ENCODE measurements at regions not wholly inside any gene's neighbourhood (a gene's known extent, or its start where the extent isn't known, plus 50 kb on each side); places are given as distances from the start of the nearest gene placed in this dataset.

DNA sequence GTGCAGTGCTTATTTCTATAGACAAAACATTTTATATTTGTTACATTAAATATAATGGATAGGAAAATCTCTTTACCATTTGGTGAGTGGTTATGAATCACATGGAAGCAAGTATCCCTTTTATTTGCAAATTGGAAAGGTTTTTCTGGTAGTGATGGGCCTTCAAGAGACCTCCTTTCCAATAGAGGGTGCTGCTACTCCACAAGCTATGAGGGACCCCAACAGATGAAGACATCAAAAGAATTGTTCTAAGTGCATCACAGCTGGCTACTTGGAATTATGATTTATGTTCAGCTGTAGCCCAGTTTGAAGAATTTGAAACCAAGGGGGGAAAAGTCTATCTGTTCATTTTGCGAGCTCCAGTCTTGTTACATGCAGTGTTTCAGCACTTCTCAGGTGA lies 493.7 kb upstream of the SGCD start:
- H3K79me2 ChIP-seq (ENCODE audit: control insufficient read depth, insufficient read depth, low read length): no peaks in the 10 kb centered on the region
- no peaks in the 10 kb centered on the region for H4K20me1 ChIP-seq (replicated peaks; ENCODE audit: control insufficient read depth, extremely low read depth, insufficient read depth, low read length)
- H3K36me3 ChIP-seq (ENCODE audit: control insufficient read depth in 2 of 2, extremely low read depth in 1 of 2, insufficient read depth in 2 of 2, low read length in 2 of 2): no peaks in the 10 kb centered on the region
- no peak overlapping the region for H3K27ac ChIP-seq (ENCODE audit: insufficient read depth, low read depth, low read length)
- H3K9me1 ChIP-seq (replicated peaks; ENCODE audit: control insufficient read depth, extremely low read depth, insufficient read depth, low read length): no peaks in the 10 kb centered on the region
- BruUV-seq (replicated peaks): no TSS peak
- no peaks in the 10 kb centered on the region for H3K27me3 ChIP-seq (ENCODE audit: control insufficient read depth in 2 of 2, insufficient read depth in 2 of 2, low read length in 2 of 2)
- POLR2A ChIA-PET: no interaction called here
- no peak overlapping the region for H3K4me2 ChIP-seq (ENCODE audit: insufficient read depth, low read length)
- intact Hi-C loops (cut with micrococcal nuclease) (no loop called here), dilution Hi-C loops (cut with MboI; ENCODE audit: extremely low pct_ligation_motif_present, low sequenced_read_pairs) (no loop called here)
- FAIRE-seq (no peak), DNase-seq (ENCODE audit: low read depth, low spot score) (no peak)
- H3K9me3 ChIP-seq (replicated peaks; ENCODE audit: control insufficient read depth, insufficient read depth, low read length): peaks cover 2% of the 10 kb centered on the region
- TF ChIP-seq JUN (IDR thresholded peaks at IDR 0.05; ENCODE audit: borderline replicate concordance, insufficient read depth, insufficient read length, low read depth) (no peak), POLR2A (IDR thresholded peaks at IDR 0.05; ENCODE audit: low read depth, low read length) (no peak), GATA2 (IDR thresholded peaks at IDR 0.05; ENCODE audit: insufficient read depth, insufficient read length, low read depth, low read length) (no peak), POLR2AphosphoS5 (IDR thresholded peaks at IDR 0.05; ENCODE audit: insufficient read depth, low read depth, low read length) (no peak), EZH2 (IDR thresholded peaks at IDR 0.05; ENCODE audit: borderline replicate concordance, low read depth, low read length, severe bottlenecking) (no peak), MYC (IDR thresholded peaks at IDR 0.05; ENCODE audit: low read depth, low read length) (no peak), FOS (IDR thresholded peaks at IDR 0.05; ENCODE audit: borderline replicate concordance, insufficient read depth, low read length) (no peak)
- TF ChIP-seq, protein P1, sequence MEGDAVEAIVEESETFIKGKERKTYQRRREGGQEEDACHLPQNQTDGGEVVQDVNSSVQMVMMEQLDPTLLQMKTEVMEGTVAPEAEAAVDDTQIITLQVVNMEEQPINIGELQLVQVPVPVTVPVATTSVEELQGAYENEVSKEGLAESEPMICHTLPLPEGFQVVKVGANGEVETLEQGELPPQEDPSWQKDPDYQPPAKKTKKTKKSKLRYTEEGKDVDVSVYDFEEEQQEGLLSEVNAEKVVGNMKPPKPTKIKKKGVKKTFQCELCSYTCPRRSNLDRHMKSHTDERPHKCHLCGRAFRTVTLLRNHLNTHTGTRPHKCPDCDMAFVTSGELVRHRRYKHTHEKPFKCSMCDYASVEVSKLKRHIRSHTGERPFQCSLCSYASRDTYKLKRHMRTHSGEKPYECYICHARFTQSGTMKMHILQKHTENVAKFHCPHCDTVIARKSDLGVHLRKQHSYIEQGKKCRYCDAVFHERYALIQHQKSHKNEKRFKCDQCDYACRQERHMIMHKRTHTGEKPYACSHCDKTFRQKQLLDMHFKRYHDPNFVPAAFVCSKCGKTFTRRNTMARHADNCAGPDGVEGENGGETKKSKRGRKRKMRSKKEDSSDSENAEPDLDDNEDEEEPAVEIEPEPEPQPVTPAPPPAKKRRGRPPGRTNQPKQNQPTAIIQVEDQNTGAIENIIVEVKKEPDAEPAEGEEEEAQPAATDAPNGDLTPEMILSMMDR (IDR thresholded peaks at IDR 0.05; ENCODE audit: extremely low read depth in 1 of 2, insufficient read depth in 1 of 2, low read depth in 1 of 2, low read length in 2 of 2): no peak
- TF ChIP-seq, protein P2, sequence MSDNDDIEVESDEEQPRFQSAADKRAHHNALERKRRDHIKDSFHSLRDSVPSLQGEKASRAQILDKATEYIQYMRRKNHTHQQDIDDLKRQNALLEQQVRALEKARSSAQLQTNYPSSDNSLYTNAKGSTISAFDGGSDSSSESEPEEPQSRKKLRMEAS (IDR thresholded peaks at IDR 0.05; ENCODE audit: insufficient read depth, insufficient read length): no peak
- no peak overlapping the region for H3K4me3 ChIP-seq (replicated peaks in 1 of 3; ENCODE audit: insufficient read depth in 1 of 3, low read depth in 1 of 3, low read length in 3 of 3)
- no peak overlapping the region for H3K9ac ChIP-seq (replicated peaks; ENCODE audit: extremely low read depth, insufficient read depth, low read length)
- no peak overlapping the region for H2AFZ ChIP-seq (ENCODE audit: low read depth, low read length)
- CTCF ChIA-PET: no interaction called here
- no peaks in the 10 kb centered on the region for H3K4me1 ChIP-seq (ENCODE audit: control insufficient read depth, extremely low read depth, insufficient read depth, low read length)

Data from endothelial cell of umbilical vein (primary cell).